ENCODE measurements at regions not wholly inside any gene's neighbourhood (a gene's known extent, or its start where the extent isn't known, plus 50 kb on each side); places are given as distances from the start of the nearest gene placed in this dataset.
"Not testable (repeated sequence)": the region's sequence is repeated elsewhere in the genome, so short reads cannot be mapped to it uniquely, and the experiment has no call there.

- DNase-seq (ENCODE audit: low read depth) = no peak
Observed at GRCh38 chr11:15849257-15849656, 507.1 kb downstream of the SOX6 start.

- not testable (repeated sequence) for DNase-seq (ENCODE audit: low read depth)
Observed at GRCh38 chr11:15850335-15850734, 506.0 kb downstream of the SOX6 start.

- DNase-seq (ENCODE audit: low read depth) = no peak
Observed at GRCh38 chr11:15851051-15851498, 505.3 kb downstream of the SOX6 start.

GRCh38 chr11:15852179-15852578, 504.2 kb downstream of the SOX6 start:
- DNase-seq (ENCODE audit: low read depth) = no peak

DNA sequence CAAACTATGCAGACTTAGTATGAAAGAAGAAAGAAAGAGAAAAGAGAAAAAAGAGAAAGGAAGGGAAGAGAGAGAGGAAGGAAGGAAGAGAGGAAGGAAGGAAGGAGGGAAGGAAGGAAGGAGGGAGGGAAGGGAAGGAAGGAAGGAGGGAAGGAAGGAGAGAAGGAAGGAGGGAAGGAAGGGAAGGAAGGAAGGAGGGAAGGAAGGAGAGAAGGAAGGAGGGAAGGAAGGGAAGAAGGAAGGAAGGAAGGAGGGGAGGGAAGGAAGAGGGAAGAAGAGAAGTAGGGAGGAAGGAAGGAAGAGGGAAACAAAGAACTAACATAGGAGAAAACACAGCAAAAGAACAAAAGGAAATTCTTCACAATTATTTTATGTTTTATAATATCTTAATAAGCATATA, 502.1 kb downstream of the SOX6 start:
- no peak for DNase-seq (ENCODE audit: low read depth)

- DNase-seq (ENCODE audit: low read depth) = no peak
Observed at GRCh38 chr11:15858881-15859280, 497.5 kb downstream of the SOX6 start.

GRCh38 chr11:15859411-15859810, 496.9 kb downstream of the SOX6 start:
- DNase-seq (ENCODE audit: low read depth) = no peak

DNA sequence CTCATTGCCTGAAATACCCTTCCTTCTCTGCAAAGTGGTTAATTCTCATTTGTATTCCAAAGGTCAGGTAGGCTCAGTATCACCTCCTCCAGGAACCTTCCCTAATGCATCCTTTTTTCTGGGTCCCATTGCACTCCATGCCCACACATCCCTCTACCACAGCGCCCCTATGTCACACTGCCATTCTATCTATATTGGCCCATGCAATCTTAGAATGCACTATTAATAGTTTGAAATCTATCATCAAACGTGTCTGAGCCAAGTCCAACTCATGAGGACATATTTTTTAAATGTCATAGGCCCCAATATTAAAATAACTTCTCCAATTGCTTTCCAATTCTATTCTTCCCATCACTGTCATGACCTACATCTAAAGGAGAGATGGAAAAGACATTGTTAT, 495.1 kb downstream of the SOX6 start:
- DNase-seq (ENCODE audit: low read depth) = no peak

- no peak for DNase-seq (ENCODE audit: low read depth)
Observed at GRCh38 chr11:15863411-15863810, 492.9 kb downstream of the SOX6 start.

GRCh38 chr11:15864026-15864805, 492.1 kb downstream of the SOX6 start:
- DNase-seq (ENCODE audit: low read depth) = no peak

DNA sequence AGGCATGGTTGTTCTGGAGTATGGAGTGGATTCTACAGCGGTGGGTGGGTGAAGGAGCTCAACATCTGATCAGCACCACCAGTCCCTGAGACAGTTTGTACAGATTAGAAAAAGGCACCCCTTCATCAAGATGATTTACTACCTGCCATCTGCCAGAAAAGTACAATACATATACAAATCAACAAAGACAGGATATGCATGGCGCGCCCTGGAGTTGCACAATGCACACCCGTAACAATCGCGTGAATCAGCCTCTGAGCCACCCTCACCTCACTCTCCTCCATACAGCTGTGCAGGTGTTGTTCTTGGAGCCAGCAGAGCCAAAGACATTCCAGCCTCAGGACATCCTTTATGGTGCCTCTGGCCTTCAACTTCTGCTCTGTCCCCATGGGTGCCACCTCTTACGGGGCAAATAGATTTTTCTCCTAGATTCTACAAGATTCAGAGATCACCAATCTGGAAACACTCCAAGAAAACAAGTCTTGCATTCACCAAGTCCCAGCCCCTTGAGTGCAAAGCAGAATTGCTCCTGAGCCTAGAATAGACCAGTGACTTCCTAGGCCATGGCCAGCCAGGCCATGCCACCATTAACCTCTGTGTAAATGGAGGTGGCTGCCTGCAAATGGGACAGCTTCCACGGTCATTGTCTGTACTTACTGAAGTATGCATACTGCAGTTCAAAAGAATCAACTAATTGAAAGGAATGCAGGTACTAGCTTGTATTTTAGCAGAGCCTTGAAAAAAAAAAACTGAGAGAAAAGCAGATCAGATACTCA, 490.9 kb downstream of the SOX6 start:
- no peak for DNase-seq (ENCODE audit: low read depth)

DNA sequence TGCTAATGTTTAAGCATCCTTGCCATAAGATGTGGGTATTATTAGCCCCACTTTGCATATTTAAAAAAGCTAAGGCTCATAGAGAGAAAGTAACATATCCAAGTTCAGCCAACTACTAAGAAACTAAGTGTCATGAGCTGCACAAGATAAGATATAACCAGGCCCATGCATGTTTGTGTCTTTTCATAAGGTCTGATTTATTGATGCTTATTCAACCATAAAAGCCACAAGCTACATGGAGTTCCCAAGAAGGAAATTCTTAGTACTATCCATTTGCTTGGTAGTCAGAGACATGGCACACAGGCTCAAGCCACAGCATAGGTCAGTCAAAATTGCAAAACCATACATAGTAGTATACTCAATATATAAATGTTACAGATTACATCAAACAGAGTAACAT, 488.5 kb downstream of the SOX6 start:
- DNase-seq (ENCODE audit: low read depth) = no peak

DNA sequence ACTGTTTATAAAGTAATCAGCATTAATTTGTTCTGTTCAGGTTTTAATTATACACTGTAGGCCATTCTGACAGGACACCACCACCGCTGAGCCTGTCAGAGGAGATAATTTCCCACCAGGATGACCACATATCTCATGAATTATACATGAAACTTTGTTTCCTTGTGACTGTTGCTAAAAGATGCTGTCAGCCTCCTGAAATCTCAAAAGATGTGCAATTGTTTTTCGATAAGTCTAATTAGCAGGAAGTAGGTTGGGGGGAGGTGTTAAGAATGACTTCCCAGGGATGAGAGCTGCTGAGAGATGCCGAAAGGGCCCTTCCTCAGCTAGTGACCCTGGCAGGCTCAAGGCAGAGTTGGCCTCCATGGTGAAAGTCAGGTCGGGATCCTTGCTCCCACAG, 485.4 kb downstream of the SOX6 start:
- no peak for DNase-seq (ENCODE audit: low read depth)

DNA sequence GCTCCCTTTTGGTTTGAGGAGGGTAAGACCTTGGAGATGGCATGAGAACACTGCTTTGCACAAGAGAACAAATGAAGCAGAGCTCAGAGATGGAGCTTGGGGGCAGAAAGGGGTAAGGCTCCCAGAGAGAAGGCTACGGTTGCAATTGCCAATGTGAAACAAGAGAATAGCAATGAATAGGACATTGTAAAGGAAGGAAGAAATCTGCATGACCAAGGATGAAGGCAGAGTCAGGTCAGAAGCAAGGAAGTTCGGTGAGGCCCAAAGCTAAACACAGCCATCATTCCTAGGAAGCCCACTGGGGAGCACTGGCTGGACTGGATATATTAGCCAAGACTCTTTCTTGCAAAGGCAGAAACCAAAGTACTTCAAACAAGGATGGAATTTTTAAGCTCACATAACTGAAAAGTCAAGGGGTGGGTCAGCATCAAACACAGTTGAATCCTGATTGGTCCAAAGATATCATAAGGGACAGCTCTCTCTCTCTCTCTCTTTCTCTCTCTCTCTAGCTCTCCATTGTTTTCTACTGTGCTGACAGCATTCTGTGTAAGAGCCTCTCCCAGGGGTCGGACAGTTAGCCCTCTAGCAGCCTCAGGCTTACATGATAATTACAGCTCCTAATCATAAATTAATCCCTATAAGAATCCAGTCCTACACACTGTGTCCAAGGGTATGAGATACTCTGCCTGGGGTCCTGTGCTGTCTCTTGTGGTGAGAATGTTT, 484.3 kb downstream of the SOX6 start:
- DNase-seq (ENCODE audit: low read depth) = no peak

DNA sequence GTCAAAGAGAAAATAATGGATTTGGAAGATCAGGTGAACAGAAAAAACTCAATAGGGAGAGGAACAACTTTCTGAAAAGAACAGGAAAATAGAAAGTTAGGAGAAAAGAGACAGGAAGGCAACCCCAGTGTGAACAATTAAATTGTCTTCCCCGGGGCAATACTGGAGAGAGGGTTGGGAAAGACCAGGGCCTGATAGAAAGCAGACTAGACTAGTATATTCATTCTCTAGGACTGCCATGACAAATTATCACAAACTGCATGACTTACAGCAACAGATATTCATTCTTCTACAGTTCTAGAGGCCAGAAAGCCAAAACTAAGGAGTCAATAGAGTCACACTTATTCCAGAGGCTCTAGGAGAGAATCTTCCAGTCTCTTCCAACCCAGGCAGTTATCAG, 482.8 kb downstream of the SOX6 start:
- DNase-seq (ENCODE audit: low read depth) = no peak

GRCh38 chr11:15874704-15875103, 481.6 kb downstream of the SOX6 start:
- no peak for DNase-seq (ENCODE audit: low read depth)

- no peak for DNase-seq (ENCODE audit: low read depth)
Observed at GRCh38 chr11:15875393-15875792, 481.0 kb downstream of the SOX6 start.

DNA sequence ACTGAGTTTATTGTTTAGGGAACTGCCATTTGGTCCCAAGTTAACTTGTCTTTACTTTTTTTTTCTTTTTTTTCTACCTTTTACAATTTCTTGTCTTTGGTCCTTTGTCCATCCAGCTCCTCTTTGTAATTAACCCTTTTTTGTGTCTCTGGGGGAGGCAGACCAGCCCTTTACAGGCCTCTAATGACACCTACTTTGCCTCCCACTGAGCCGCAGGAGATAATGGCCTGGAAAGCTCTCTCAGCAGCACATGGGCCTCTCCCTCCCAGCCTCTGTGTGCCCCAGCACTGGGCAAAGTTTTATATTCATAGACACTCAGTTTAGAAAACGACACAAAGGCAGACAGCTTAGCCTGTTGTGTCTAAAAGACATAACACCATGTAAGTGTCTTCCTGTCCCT, 480.4 kb downstream of the SOX6 start:
- DNase-seq (ENCODE audit: low read depth) = no peak

DNA sequence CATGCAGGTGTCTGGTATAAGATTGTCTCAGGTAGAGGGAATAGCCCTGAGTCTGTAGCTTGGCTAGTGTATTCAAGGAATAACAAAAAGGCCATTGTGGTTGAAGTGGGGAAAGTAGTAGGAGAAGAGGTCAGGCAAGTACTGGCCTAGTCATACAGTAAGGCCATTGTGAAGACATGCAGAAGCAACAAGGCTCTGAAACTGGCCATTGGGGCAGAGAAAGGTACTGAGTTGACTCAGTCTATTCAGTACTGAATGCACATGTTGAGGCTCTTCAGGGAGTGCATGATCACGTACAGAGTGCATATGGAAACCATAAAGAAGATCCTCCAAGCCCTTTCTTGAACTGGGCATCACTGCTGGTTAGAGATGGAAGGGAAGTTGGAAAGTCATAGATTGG, 477.6 kb downstream of the SOX6 start:
- DNase-seq (ENCODE audit: low read depth) = no peak

GRCh38 chr11:15880291-15880690, 476.1 kb downstream of the SOX6 start:
- no peak for DNase-seq (ENCODE audit: low read depth)

GRCh38 chr11:15882876-15883454, 473.4 kb downstream of the SOX6 start:
- DNase-seq (ENCODE audit: low read depth) = peak; percentile 12

DNA sequence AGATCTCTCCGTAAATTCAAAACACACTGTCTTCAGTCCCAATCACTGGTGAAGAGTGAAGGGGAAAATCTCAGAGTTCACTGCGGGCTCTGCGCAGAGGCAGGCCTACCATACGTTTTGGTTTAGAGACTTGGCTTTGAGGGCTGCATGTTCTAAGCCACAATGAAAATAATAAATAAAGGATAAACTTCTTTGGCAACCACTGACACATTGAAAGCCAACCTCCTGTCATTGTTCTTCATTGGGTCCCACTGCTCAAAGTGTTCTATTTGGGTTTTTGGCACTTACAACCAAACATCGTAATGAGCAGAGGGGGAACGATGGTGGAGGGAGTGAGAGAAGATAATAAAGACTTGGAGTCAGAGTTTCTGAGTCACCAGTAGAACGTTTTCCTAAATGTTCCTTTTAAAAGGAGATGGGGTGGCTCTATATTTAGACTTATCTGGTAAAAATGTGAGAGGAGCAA, 472.9 kb downstream of the SOX6 start:
- DNase-seq (ENCODE audit: low read depth) = peak; percentile 21

Measured in EH (cell line).